GM19452 (cell line): ENCODE measurements at regions not wholly inside any gene's neighbourhood (a gene's known extent, or its start where the extent isn't known, plus 50 kb on each side); places are given as distances from the start of the nearest gene placed in this dataset.

Source experiments
- ATAC-seq: cut with Tn5 transposase; IDR thresholded peaks from one replicate; pipeline ENCODE4 v1.9.1; 2021; ENCODE audit not compliant: unreplicated experiment

- no peak for ATAC-seq
Measured at GRCh38 chr6:114586298-114586697, 243.5 kb upstream of the HS3ST5 start.

- no peak for ATAC-seq
Measured at GRCh38 chr6:114581293-114581692, 238.5 kb upstream of the HS3ST5 start.

- ATAC-seq = no peak
Measured at GRCh38 chr6:114580882-114581281, 238.1 kb upstream of the HS3ST5 start.

- ATAC-seq = no peak
Measured at GRCh38 chr6:114579486-114579885, 236.7 kb upstream of the HS3ST5 start.

GRCh38 chr6:114577109-114577508 is 234.3 kb upstream of the HS3ST5 start:
- no peak for ATAC-seq

GRCh38 chr6:114576330-114576729 is 233.5 kb upstream of the HS3ST5 start:
- no peak for ATAC-seq

GRCh38 chr6:114569669-114570068 is 226.8 kb upstream of the HS3ST5 start:
- no peak for ATAC-seq

GRCh38 chr6:114564302-114564933 is 221.6 kb upstream of the HS3ST5 start:
- no peak for ATAC-seq

GRCh38 chr6:114559419-114559818 is 216.6 kb upstream of the HS3ST5 start:
- no peak for ATAC-seq

- no peak for ATAC-seq
Measured at GRCh38 chr6:114558153-114558552, 215.3 kb upstream of the HS3ST5 start.

- ATAC-seq = no peak
Measured at GRCh38 chr6:114556846-114557488, 214.1 kb upstream of the HS3ST5 start.

GRCh38 chr6:114550316-114550715 is 207.5 kb upstream of the HS3ST5 start:
- ATAC-seq = no peak

GRCh38 chr6:114543696-114544095 is 200.9 kb upstream of the HS3ST5 start:
- ATAC-seq = no peak

- ATAC-seq = no peak
Measured at GRCh38 chr6:114541794-114542193, 199.0 kb upstream of the HS3ST5 start.

- no peak for ATAC-seq
Measured at GRCh38 chr6:114537977-114538376, 195.2 kb upstream of the HS3ST5 start.

GRCh38 chr6:114534813-114535212 is 192.0 kb upstream of the HS3ST5 start:
- ATAC-seq = no peak

- ATAC-seq = no peak
Measured at GRCh38 chr6:114524081-114524480, 181.3 kb upstream of the HS3ST5 start.

- ATAC-seq = no peak
Measured at GRCh38 chr6:114523508-114523907, 180.7 kb upstream of the HS3ST5 start.

- ATAC-seq = no peak
Measured at GRCh38 chr6:114521926-114522325, 179.1 kb upstream of the HS3ST5 start.

- no peak for ATAC-seq
Measured at GRCh38 chr6:114520976-114521375, 178.2 kb upstream of the HS3ST5 start.

- ATAC-seq = no peak
Measured at GRCh38 chr6:114514170-114514569, 171.3 kb upstream of the HS3ST5 start.

- ATAC-seq = no peak
Measured at GRCh38 chr6:114471450-114471849, 128.6 kb upstream of the HS3ST5 start.

- ATAC-seq = no peak
Measured at GRCh38 chr6:114467931-114468330, 125.1 kb upstream of the HS3ST5 start.
